Progenitor cell of endocrine pancreas (in vitro differentiated cells): ENCODE measurements at regions not wholly inside any gene's neighbourhood (a gene's known extent, or its start where the extent isn't known, plus 50 kb on each side); places are given as distances from the start of the nearest gene placed in this dataset. TPM values are rescaled to one million over a fixed set of nuclear protein-coding genes. Genes with fewer than 3 reads are reported as not detected.

Experiments
- DNase-seq: peaks from one replicate; pipeline ENCODE4 v3.0.0; 2021; ENCODE audit warnings: low spot score; ENCODE audit not compliant: unreplicated experiment
- H3K27ac Mint-ChIP-seq: 2 replicates; pipeline ENCODE4 v1.8.0; 2021; ENCODE audit warnings: mild to moderate bottlenecking, moderate library complexity, mixed read lengths
- H3K27me3 Mint-ChIP-seq: 2 replicates; pipeline ENCODE4 v1.8.0; 2021; ENCODE audit warnings: mixed read lengths
- H3K36me3 Mint-ChIP-seq: 2 replicates; pipeline ENCODE4 v1.8.0; 2022; ENCODE audit warnings: mixed read lengths; ENCODE audit not compliant: insufficient read depth
- H3K4me1 Mint-ChIP-seq: 2 replicates; pipeline ENCODE4 v1.8.0; 2021; ENCODE audit warnings: low read depth, mixed read lengths
- H3K4me3 Mint-ChIP-seq: 2 replicates; pipeline ENCODE4 v1.8.0; 2021; ENCODE audit warnings: low read depth, mild to moderate bottlenecking, moderate library complexity, mixed read lengths
- H3K9me3 Mint-ChIP-seq: 2 replicates; pipeline ENCODE4 v1.8.0; 2021; ENCODE audit warnings: low read depth, mixed read lengths
- microRNA-seq: library from miRNA; unstranded; fragments of <30 nt; microRNA quantifications from one replicate; pipeline ENCODE4 v1.1.0, GENCODE V29; 2020; ENCODE audit warnings: borderline number of aligned reads; ENCODE audit not compliant: unreplicated experiment
- TF ChIP-seq, protein P1 (sequence below): fragments of 200-600 bp; sonication (generic); IDR thresholded peaks from one replicate; pipeline ENCODE4 v1.5.0; 2021; ENCODE audit warnings: antibody characterized with exemption, mild to moderate bottlenecking; ENCODE audit not compliant: unreplicated experiment

DNA sequence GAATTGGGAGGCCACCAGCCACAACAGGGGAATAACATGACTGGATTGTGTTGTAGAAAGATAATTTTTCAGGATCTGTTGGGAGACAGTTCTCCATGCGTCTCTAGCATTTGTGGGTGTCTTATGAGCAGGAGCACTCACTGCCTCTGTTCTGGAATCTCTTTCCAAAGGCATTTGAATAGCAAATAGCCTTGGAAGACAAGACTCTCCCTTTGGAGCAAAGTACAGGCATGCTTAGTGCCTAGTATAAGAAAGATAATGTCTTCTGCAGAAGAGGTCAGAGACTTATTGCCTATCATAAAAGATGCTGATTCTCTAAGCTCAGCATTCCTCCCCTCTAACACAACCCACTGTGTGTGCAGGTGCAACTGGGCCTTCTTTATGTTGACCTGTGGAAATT, 58.3 kb downstream of the VCPKMT start:
- DNase-seq: no peak

More for the DNA sequence above, 58.3 kb downstream of the VCPKMT start:
- Mint-ChIP-seq H3K4me3 (no peak overlapping the region), H3K27me3 (peaks cover 3% of the 10 kb centered on the region), H3K9me3 (no peaks in the 10 kb centered on the region), H3K36me3 (no peaks in the 10 kb centered on the region), H3K4me1 (peaks cover 29% of the 10 kb centered on the region), H3K27ac (no peak overlapping the region)
- TF ChIP-seq, protein P1, sequence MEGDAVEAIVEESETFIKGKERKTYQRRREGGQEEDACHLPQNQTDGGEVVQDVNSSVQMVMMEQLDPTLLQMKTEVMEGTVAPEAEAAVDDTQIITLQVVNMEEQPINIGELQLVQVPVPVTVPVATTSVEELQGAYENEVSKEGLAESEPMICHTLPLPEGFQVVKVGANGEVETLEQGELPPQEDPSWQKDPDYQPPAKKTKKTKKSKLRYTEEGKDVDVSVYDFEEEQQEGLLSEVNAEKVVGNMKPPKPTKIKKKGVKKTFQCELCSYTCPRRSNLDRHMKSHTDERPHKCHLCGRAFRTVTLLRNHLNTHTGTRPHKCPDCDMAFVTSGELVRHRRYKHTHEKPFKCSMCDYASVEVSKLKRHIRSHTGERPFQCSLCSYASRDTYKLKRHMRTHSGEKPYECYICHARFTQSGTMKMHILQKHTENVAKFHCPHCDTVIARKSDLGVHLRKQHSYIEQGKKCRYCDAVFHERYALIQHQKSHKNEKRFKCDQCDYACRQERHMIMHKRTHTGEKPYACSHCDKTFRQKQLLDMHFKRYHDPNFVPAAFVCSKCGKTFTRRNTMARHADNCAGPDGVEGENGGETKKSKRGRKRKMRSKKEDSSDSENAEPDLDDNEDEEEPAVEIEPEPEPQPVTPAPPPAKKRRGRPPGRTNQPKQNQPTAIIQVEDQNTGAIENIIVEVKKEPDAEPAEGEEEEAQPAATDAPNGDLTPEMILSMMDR: no peak

Small RNA genes lying in the stretch of these regions (microRNA-seq; reads per million reads assigned to microRNA genes)
- gene MIR6076: not detected
